HUES64 (cell line): ENCODE measurements at regions not wholly inside any gene's neighbourhood (a gene's known extent, or its start where the extent isn't known, plus 50 kb on each side); places are given as distances from the start of the nearest gene placed in this dataset.
"Not testable (repeated sequence)": the region's sequence is repeated elsewhere in the genome, so short reads cannot be mapped to it uniquely, and the experiment has no call there.

Experiments used
- H3K27ac ChIP-seq: 2 replicates; pipeline ENCODE4 v1.7.0; 2013; ENCODE audit warnings: low read depth, low read length, inconsistent platforms
- H3K27me3 ChIP-seq: 2 replicates; pipeline ENCODE4 v1.6.1; 2013; ENCODE audit warnings: mild to moderate bottlenecking, low read length; ENCODE audit not compliant: insufficient read depth
- H3K36me3 ChIP-seq: 2 replicates; pipeline ENCODE4 v1.6.1; 2013; ENCODE audit warnings: mild to moderate bottlenecking, low read length; ENCODE audit not compliant: insufficient read depth
- H3K4me1 ChIP-seq: 2 replicates; pipeline ENCODE4 v1.6.1; 2013; ENCODE audit warnings: mild to moderate bottlenecking, low read length, moderate library complexity; ENCODE audit not compliant: insufficient read depth
- H3K4me3 ChIP-seq: 2 replicates; pipeline ENCODE4 v1.5.1; 2013; ENCODE audit warnings: mild to moderate bottlenecking, low read length, moderate library complexity
- H3K9ac ChIP-seq: 2 replicates; pipeline ENCODE4 v1.6.1; 2013; ENCODE audit warnings: mild to moderate bottlenecking, low read depth, low read length
- H3K9me3 ChIP-seq: 2 replicates; pipeline ENCODE4 v1.6.1; 2013; ENCODE audit warnings: low read depth, low read length; ENCODE audit not compliant: insufficient read depth
- WGBS: fragments of 150-250, 120-280 bp; methylation state at CpG from one replicate; pipeline ENCODE4 v1.1.7; 2013; ENCODE audit warnings: missing lambda C conversion rate; 5-methylcytosine and 5-hydroxymethylcytosine counted together

- WGBS, result 86% methylated on average over 13 of the region's 29 CpGs
- not testable (repeated sequence) for H3K9ac ChIP-seq
Measured at GRCh38 chr2:242010252-242011166, 141.0 kb downstream of the RTP5 start.

DNA sequence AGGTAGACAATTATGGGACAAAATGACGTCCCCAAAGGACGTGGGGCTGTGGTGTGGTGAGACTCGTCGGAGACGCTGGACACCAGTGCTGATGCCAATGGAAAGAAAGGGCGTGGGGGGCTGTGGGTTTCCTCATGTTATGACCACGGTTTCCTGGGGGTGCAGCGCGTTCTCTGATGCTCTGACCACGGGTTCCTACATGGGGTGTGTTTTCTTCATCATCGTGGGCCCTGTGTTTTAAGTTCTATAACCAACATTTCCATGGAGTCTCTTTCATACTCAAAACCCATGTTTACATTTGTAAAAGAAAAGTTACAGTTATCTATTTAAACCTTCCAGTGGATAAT, 141.6 kb downstream of the RTP5 start:
- Histone ChIP-seq H3K27ac (no peak overlapping the region), H3K27me3 (no peaks in the 10 kb centered on the region; the same call in 1 of the 2 replicates)
- WGBS, result 82% methylated on average over 10 of the region's 11 CpGs

More at GRCh38 chr2:242010252-242011166, 141.0 kb downstream of the RTP5 start:
- not testable (repeated sequence) for H3K9me3 ChIP-seq, H3K4me3 ChIP-seq, H3K27me3 ChIP-seq, H3K4me1 ChIP-seq, H3K27ac ChIP-seq, H3K36me3 ChIP-seq

DNA sequence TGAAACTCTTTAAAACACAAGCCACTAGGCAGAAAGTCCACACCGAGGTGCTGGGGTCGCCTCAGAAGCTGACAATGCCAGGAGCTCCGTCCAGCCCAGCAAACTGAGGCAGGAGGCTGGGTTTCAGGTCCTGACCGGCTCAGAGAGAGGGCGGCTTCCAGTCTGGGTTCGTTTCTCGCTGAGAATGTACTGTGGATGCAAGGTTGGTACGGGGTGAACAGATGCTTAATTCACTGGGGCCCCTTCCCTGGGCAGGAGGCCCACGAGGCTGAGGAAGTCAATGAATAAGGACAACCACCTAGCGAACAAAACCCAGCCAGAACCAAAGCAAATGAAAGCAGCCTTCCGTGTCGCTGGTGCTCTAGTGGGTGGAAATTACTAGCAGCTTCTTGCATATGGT, 142.0 kb downstream of the RTP5 start:
- no peak overlapping the region for H3K4me3 ChIP-seq
- H3K27me3 ChIP-seq, result no peaks in the 10 kb centered on the region; the same call in 1 of the 2 replicates
- H3K36me3 ChIP-seq, result no peaks in the 10 kb centered on the region
- 90% methylated on average over 12 of the region's 12 CpGs for WGBS
- H3K27ac ChIP-seq, result no peak overlapping the region
- no peaks in the 10 kb centered on the region for H3K4me1 ChIP-seq
- no peak overlapping the region for H3K9ac ChIP-seq
- H3K9me3 ChIP-seq, result no peaks in the 10 kb centered on the region

More for the DNA sequence above, 141.6 kb downstream of the RTP5 start:
- no peaks in the 10 kb centered on the region for H3K36me3 ChIP-seq
- no peaks in the 10 kb centered on the region for H3K4me1 ChIP-seq
- no peaks in the 10 kb centered on the region for H3K9me3 ChIP-seq
- H3K4me3 ChIP-seq, result no peak overlapping the region
- no peak overlapping the region for H3K9ac ChIP-seq

DNA sequence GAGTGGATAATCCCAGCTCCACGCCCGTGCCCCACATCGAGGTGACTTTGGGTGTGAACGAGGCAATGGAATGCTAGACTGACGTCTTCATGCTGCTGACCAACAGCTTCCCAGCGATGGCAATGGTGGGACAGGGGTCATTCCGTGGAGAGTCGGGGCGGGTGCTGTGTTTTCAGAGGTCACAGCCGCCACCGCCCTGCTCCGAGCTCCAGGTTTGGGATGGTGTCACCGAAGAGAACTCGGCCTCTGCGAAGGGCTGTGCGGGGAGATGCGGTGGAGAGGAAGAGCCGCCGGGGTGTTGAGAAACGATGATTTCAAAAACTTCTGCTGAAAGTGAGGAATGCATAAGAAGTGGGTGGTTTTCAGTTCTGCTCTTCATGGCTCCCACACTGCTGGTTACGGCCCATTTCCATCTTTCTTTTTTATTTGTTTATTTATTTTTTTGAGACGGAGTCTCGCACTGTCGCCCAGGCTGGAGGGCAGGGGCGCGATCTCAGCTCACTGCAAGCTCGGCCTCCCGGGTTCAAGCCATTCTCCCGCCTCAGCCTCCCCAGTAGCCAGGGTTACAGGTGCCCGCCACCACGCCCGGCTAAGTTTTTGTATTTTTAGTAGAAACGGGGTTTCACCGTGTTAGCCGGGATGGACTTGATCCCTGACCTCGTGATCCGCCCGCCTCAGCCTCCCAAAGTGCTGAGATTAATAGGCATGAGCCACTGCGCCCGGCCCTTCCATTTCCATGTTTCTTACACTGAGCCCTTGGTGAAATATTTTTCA, 142.6 kb downstream of the RTP5 start:
- Histone ChIP-seq H3K27me3 (peaks cover 2% of the 10 kb centered on the region; the same call in 1 of the 2 replicates), H3K36me3 (no peaks in the 10 kb centered on the region), H3K27ac (no peak overlapping the region), H3K4me1 (no peaks in the 10 kb centered on the region), H3K9ac (no peak overlapping the region), H3K4me3 (no peak overlapping the region), H3K9me3 (no peaks in the 10 kb centered on the region)
- 93% methylated on average over 40 of the region's 40 CpGs for WGBS

- Histone ChIP-seq H3K4me1 (no peaks in the 10 kb centered on the region), H3K36me3 (no peaks in the 10 kb centered on the region), H3K4me3 (no peak overlapping the region), H3K9ac (no peak overlapping the region), H3K27me3 (peaks cover 2% of the 10 kb centered on the region; the same call in 1 of the 2 replicates), H3K27ac (no peak overlapping the region), H3K9me3 (no peaks in the 10 kb centered on the region)
- WGBS, result 90% methylated on average over 44 of the region's 44 CpGs
Measured at GRCh38 chr2:242012956-242013764, 143.6 kb downstream of the RTP5 start.

DNA sequence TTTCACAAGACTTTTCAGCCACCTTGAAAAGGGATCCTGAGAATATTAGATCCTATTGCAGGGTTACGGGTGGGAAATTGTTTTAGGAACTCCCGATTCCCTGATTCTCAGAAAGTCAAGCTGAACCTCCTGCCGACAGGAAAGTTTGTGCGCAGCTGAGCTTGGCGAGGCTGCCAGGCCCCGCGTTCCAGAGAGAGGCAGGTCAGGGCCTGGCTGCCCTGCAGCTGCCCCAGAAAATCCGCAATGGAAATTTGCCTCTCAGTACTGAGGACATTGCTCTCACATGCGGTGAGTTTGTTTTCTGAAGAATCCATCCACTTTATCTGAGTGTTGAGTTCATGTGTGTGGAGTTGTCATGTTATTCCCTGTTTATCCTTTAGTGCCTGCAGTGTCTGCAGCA, 144.2 kb downstream of the RTP5 start:
- no peak overlapping the region for H3K27ac ChIP-seq
- H3K36me3 ChIP-seq, result no peaks in the 10 kb centered on the region
- no peaks in the 10 kb centered on the region for H3K9me3 ChIP-seq
- no peaks in the 10 kb centered on the region for H3K4me1 ChIP-seq
- H3K27me3 ChIP-seq, result peaks cover 5% of the 10 kb centered on the region; the same call in 1 of the 2 replicates
- H3K4me3 ChIP-seq, result no peak overlapping the region
- 92% methylated on average over 9 of the region's 9 CpGs for WGBS
- no peak overlapping the region for H3K9ac ChIP-seq

DNA sequence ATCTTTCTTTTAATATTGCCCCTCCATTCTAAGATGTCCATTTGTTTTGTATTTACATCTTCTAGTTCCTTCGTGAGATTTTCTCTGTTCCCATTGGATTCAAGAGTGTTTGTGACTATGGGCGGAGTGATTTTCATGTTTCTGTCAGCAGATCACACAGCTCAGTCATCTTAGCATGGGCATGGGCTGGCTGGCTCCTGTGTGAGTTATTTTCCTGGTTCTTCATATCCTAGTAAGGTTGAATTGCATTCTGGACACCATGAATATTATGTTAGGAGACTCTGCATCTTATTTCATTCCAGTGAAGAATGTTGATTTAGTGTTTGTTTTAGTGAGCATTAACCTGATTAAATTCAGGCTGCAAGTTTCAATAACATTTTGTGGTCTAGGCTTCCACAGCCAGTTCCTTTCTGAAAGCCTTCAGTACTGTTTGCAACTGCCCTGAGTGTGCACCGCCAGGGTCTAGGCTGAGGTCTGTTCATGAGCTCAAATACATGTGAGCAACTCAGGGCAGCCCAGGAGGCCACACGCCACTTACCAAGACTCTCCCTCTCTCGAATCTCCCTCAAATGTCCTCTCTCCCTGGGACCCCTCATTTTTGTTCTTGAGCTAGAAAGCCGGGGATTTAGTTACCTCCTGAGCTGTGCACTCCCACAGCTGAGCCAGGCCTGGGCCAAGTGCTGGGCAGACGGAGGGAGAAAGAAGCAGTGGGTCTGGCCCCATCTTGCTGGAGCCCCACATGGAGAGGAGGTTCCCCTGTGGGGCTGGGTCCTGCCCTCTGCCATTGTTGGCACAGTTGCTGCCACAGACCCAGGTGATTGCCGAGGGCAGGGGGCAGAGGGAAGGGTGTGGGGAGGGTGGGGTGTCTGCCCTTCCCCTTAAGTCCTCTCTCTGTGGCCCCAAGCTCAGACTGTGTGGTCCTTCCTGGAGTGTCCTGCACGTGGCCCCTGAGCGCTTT, 145.9 kb downstream of the RTP5 start:
- no peaks in the 10 kb centered on the region for H3K4me1 ChIP-seq
- H3K27me3 ChIP-seq, result peaks cover 5% of the 10 kb centered on the region; the same call in 1 of the 2 replicates
- H3K9ac ChIP-seq, result no peak overlapping the region
- no peak overlapping the region for H3K27ac ChIP-seq
- H3K4me3 ChIP-seq, result no peak overlapping the region
- H3K9me3 ChIP-seq, result no peaks in the 10 kb centered on the region
- WGBS, result 89% methylated on average over 10 of the region's 10 CpGs
- no peaks in the 10 kb centered on the region for H3K36me3 ChIP-seq

DNA sequence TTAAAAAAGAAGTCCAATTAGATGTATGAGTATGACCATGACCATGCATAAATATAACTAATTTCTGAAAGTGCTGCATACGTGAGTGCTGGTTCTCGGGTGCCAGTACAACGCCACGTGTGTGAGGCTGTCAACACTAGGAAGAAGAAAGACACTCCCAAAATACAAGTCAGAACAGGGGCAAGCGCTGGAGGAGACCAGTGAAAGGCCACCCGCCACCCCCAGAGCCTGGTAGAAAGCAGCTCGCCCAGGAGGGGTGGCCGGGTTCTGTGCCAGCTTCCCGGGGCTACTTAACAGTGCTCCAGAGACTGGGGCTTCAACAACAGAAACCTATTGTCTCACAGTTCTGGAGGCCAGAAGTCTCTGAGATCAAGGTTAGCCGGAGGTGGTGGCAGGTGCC, 147.6 kb downstream of the RTP5 start:
- no peaks in the 10 kb centered on the region for H3K9me3 ChIP-seq
- peaks cover 5% of the 10 kb centered on the region; the same call in 1 of the 2 replicates for H3K27me3 ChIP-seq
- H3K36me3 ChIP-seq, result no peaks in the 10 kb centered on the region
- H3K27ac ChIP-seq, result no peak overlapping the region
- H3K4me3 ChIP-seq, result no peak overlapping the region
- no peaks in the 10 kb centered on the region for H3K4me1 ChIP-seq
- H3K9ac ChIP-seq, result no peak overlapping the region
- WGBS, result 96% methylated on average over 10 of the region's 10 CpGs

GRCh38 chr2:242018416-242018815, 148.9 kb downstream of the RTP5 start:
- not testable (repeated sequence) for H3K27ac ChIP-seq, H3K9me3 ChIP-seq, H3K4me1 ChIP-seq, H3K4me3 ChIP-seq, H3K27me3 ChIP-seq, H3K36me3 ChIP-seq, H3K9ac ChIP-seq
- 91% methylated on average over 10 of the region's 10 CpGs for WGBS

DNA sequence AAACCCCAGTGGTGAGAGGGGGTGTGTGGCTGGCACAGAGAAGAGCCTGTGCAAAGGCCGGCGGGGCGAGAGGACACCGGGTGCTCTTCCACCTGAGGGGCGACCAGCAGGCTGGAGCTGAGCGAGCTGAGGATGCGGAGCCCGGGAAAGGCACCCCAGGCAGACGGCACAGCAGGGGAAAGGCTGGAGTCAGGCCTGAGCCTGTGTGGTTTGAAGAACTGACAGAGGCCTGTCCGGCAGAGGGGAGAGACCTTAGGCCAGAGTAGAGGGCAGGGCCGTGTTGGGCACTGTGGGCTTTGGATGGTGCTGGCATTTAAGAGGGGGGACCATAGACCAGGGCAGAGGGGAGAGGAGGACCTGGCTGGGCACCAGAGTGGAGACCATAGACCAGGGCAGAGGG, 149.8 kb downstream of the RTP5 start:
- Histone ChIP-seq H3K27ac (no peak overlapping the region), H3K36me3 (no peaks in the 10 kb centered on the region), H3K27me3 (peaks cover 7% of the 10 kb centered on the region; the same call in 1 of the 2 replicates), H3K9me3 (no peaks in the 10 kb centered on the region), H3K4me3 (no peak overlapping the region), H3K4me1 (no peaks in the 10 kb centered on the region), H3K9ac (no peak overlapping the region)
- 92% methylated on average over 11 of the region's 11 CpGs for WGBS
